ENCODE measurements at regions not wholly inside any gene's neighbourhood (a gene's known extent, or its start where the extent isn't known, plus 50 kb on each side); places are given as distances from the start of the nearest gene placed in this dataset.

DNA sequence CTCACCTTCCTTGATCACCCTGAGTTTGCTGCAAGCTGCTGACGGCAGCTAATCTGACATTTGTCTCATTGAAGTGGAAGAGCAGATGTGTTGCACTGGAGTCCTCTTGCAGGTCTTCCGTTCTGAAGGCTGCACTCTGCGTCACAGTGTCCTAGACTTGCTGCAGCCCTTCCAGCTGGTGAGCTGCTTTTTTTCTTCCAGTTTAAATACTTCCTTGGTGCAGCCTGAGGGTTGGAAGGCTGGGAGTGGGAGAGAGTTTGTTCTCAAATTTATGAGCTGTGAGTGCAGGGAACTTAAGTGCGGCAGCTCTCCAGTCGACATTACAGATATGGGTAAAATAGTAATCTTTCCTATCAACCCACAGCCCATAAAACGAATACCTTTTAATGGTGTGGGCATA lies 303.6 kb upstream of the FAT1 start:
- Histone ChIP-seq H3K79me2 (ENCODE audit: control insufficient read depth in 1 of 2, insufficient read depth in 2 of 2, low read length in 2 of 2) (no peaks in the 10 kb centered on the region), H2BK12ac (ENCODE audit: low read depth, low read length) (no peak overlapping the region), H4K91ac (replicated peaks; ENCODE audit: insufficient read length, low read length) (no peak overlapping the region), H3K27me3 (replicated peaks in 1 of 4; ENCODE audit: control insufficient read depth in 3 of 4, extremely low read depth in 1 of 4, insufficient read depth in 3 of 4, low read length in 3 of 4) (no peaks in the 10 kb centered on the region; a peak in 1 of 7 replicates), H4K8ac (ENCODE audit: extremely low read depth, insufficient read depth, low read length) (no peak overlapping the region), H4K20me1 (replicated peaks in 1 of 2; ENCODE audit: control insufficient read depth in 1 of 2, insufficient read depth in 2 of 2, low read length in 2 of 2) (no peaks in the 10 kb centered on the region), H3K9ac (replicated peaks in 1 of 4; ENCODE audit: extremely low read depth in 1 of 4, low read depth in 3 of 4, low read length in 3 of 4) (no peak overlapping the region), H2BK15ac (ENCODE audit: low read length) (no peak overlapping the region), H3K36me3 (ENCODE audit: control insufficient read depth in 2 of 4, insufficient read depth in 4 of 4, low read length in 3 of 4) (no peaks in the 10 kb centered on the region), H3K18ac (ENCODE audit: extremely low read depth, low read length) (no peak overlapping the region), H3K9me3 (ENCODE audit: insufficient read depth in 2 of 2, low read depth in 1 of 2, low read length in 1 of 2) (no peaks in the 10 kb centered on the region; a peak in 1 of 4 replicates), H2BK20ac (ENCODE audit: low read length) (no peak overlapping the region), H2BK5ac (ENCODE audit: low read depth, low read length) (no peak overlapping the region), H3K4me2 (ENCODE audit: insufficient read depth in 1 of 2, low read depth in 2 of 2, low read length in 2 of 2) (no peak overlapping the region), H3K4me3 (ENCODE audit: extremely low read depth in 1 of 4, insufficient read depth in 2 of 4, low read depth in 3 of 4, low read length in 4 of 4) (no peak overlapping the region), H3K56ac (replicated peaks; ENCODE audit: insufficient read length, low read depth, low read length) (no peak overlapping the region), H4K5ac (ENCODE audit: insufficient read length, low read depth, low read length) (no peak overlapping the region), H3K23ac (ENCODE audit: insufficient read length) (no peak overlapping the region), H3K14ac (ENCODE audit: insufficient read length) (no peak overlapping the region), H3K23me2 (ENCODE audit: low read depth, low read length) (no peaks in the 10 kb centered on the region), H2AK5ac (ENCODE audit: low read depth, low read length) (no peak overlapping the region), H2BK120ac (replicated peaks; ENCODE audit: low read depth, low read length) (no peak overlapping the region), H3K4ac (replicated peaks; ENCODE audit: insufficient read length, low read depth, low read length) (no peak overlapping the region), H3K27ac (ENCODE audit: low read depth, low read length) (no peak overlapping the region), H3K4me1 (replicated peaks in 1 of 4; ENCODE audit: control insufficient read depth in 3 of 4, insufficient read depth in 4 of 4, low read length in 3 of 4) (no peaks in the 10 kb centered on the region), H2AFZ (ENCODE audit: low read length) (peak overlapping the region; percentile 62; the same call in 1 of the 2 replicates), H3K79me1 (ENCODE audit: low read depth, low read length) (no peaks in the 10 kb centered on the region)
- WGBS, 2 experiments (ENCODE audit: extremely low coverage in 1 of 2, insufficient coverage in 1 of 2, insufficient read length in 1 of 2, insufficient replicate concordance in 2 of 2, low coverage in 1 of 2, low lambda C conversion rate in 2 of 2, missing lambda C conversion rate in 1 of 2): 90% methylated on average over 6 of the region's 6 CpGs; no CpG with 5 or more reads in 1 of the 2 experiments
- ChIA-PET POLR2A (ENCODE audit: partially characterized antibody) (no interaction called here), CTCF (ENCODE audit: partially characterized antibody) (interaction anchor here (1.6 kb wide), 1 partner anchor 78 kb away, joined by 4 read pairs; no protein-coding TSS in a partner anchor)
- DNase-seq (ENCODE audit: low read depth in 1 of 2, low spot score in 2 of 2) (no peak), FAIRE-seq (no peak)
- no peak for TF ChIP-seq JUN (IDR thresholded peaks at IDR 0.05; ENCODE audit: low read depth, low read length)
- TF ChIP-seq BRCA1 (IDR thresholded peaks at IDR 0.05; ENCODE audit: low read depth, low read length): no peak
- TF ChIP-seq GTF2F1 (IDR thresholded peaks at IDR 0.05; ENCODE audit: borderline replicate concordance, low read depth, low read length): no peak
- TF ChIP-seq CBX8 (IDR thresholded peaks at IDR 0.05; ENCODE audit: borderline replicate concordance, low read depth, low read length): no peak
- TF ChIP-seq KDM4A (IDR thresholded peaks at IDR 0.05; ENCODE audit: low read depth, low read length, severe bottlenecking): no peak
- no peak for TF ChIP-seq HDAC2 (IDR thresholded peaks at IDR 0.05; ENCODE audit: borderline replicate concordance in 1 of 2, low read depth in 2 of 2, low read length in 2 of 2)
- TF ChIP-seq TBP (IDR thresholded peaks at IDR 0.05; ENCODE audit: low read depth, low read length): no peak
- no peak for TF ChIP-seq SP1 (IDR thresholded peaks at IDR 0.05; ENCODE audit: low read depth, low read length)
- no peak for TF ChIP-seq EGR1 (IDR thresholded peaks at IDR 0.05; ENCODE audit: borderline replicate concordance, low read depth, low read length)
- TF ChIP-seq KDM1A (IDR thresholded peaks at IDR 0.05; ENCODE audit: borderline replicate concordance, low read length): no peak
- TF ChIP-seq, protein P1, sequence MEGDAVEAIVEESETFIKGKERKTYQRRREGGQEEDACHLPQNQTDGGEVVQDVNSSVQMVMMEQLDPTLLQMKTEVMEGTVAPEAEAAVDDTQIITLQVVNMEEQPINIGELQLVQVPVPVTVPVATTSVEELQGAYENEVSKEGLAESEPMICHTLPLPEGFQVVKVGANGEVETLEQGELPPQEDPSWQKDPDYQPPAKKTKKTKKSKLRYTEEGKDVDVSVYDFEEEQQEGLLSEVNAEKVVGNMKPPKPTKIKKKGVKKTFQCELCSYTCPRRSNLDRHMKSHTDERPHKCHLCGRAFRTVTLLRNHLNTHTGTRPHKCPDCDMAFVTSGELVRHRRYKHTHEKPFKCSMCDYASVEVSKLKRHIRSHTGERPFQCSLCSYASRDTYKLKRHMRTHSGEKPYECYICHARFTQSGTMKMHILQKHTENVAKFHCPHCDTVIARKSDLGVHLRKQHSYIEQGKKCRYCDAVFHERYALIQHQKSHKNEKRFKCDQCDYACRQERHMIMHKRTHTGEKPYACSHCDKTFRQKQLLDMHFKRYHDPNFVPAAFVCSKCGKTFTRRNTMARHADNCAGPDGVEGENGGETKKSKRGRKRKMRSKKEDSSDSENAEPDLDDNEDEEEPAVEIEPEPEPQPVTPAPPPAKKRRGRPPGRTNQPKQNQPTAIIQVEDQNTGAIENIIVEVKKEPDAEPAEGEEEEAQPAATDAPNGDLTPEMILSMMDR (IDR thresholded peaks at IDR 0.05; ENCODE audit: control extremely low read depth in 1 of 3, insufficient read depth in 1 of 3, low read depth in 1 of 3, low read length in 3 of 3): no peak
- TF ChIP-seq JUND (IDR thresholded peaks at IDR 0.05; ENCODE audit: low read length): no peak
- no peak for TF ChIP-seq MAFK (IDR thresholded peaks at IDR 0.05; ENCODE audit: low read depth, low read length)

Data from H1 (cell line).